Neural crest cell (in vitro differentiated cells): ENCODE measurements at regions not wholly inside any gene's neighbourhood (a gene's known extent, or its start where the extent isn't known, plus 50 kb on each side); places are given as distances from the start of the nearest gene placed in this dataset.
"Not testable (repeated sequence)": the region's sequence is repeated elsewhere in the genome, so short reads cannot be mapped to it uniquely, and the experiment has no call there.

ENCODE experiments used
- DNase-seq: peaks from one replicate; pipeline ENCODE4 v3.0.0; 2021; ENCODE audit warnings: low read depth, mixed read lengths, low spot score
- H3K27ac Mint-ChIP-seq: one replicate; pipeline ENCODE4 v1.8.0; 2021; ENCODE audit warnings: mild to moderate bottlenecking, mixed read lengths; ENCODE audit not compliant: unreplicated experiment
- H3K27me3 Mint-ChIP-seq: 2 replicates; pipeline ENCODE4 v1.8.0; 2021; ENCODE audit warnings: low read depth, mild to moderate bottlenecking, mixed read lengths
- H3K36me3 Mint-ChIP-seq: 2 replicates; pipeline ENCODE4 v1.8.0; 2021; ENCODE audit warnings: low read depth, mild to moderate bottlenecking, mixed read lengths
- H3K4me1 Mint-ChIP-seq: 2 replicates; pipeline ENCODE4 v1.8.0; 2021; ENCODE audit warnings: mixed read lengths
- H3K4me3 Mint-ChIP-seq: one replicate; pipeline ENCODE4 v1.8.0; 2021; ENCODE audit warnings: mild to moderate bottlenecking, mixed read lengths
- H3K9me3 Mint-ChIP-seq: 2 replicates; pipeline ENCODE4 v1.8.0; 2021; ENCODE audit warnings: mixed read lengths
- CTCF ChIP-seq: fragments of 200-600 bp; sonication (generic); conservative IDR thresholded peaks from 2 replicates; pipeline ENCODE4 v1.5.0; 2021; ENCODE audit warnings: antibody characterized with exemption, mild to moderate bottlenecking

GRCh38 chr5:159802661-159803060 lies 113.6 kb upstream of the ADRA1B start:
- Mint-ChIP-seq H3K4me1 (no peaks in the 10 kb centered on the region), H3K27ac (no peak overlapping the region), H3K4me3 (no peak overlapping the region), H3K9me3 (peaks cover 4% of the 10 kb centered on the region), H3K27me3 (no peaks in the 10 kb centered on the region), H3K36me3 (no peaks in the 10 kb centered on the region)
- DNase-seq: no peak
- TF ChIP-seq CTCF: no peak

GRCh38 chr5:159804121-159804520 lies 112.2 kb upstream of the ADRA1B start:
- Mint-ChIP-seq H3K4me3 (no peak overlapping the region), H3K27ac (no peak overlapping the region), H3K27me3 (no peaks in the 10 kb centered on the region), H3K4me1 (no peaks in the 10 kb centered on the region), H3K36me3 (no peaks in the 10 kb centered on the region), H3K9me3 (peaks cover 4% of the 10 kb centered on the region)
- DNase-seq: no peak
- TF ChIP-seq CTCF: no peak

- Mint-ChIP-seq H3K27ac (no peak overlapping the region), H3K4me3 (no peak overlapping the region), H3K4me1 (no peaks in the 10 kb centered on the region), H3K36me3 (no peaks in the 10 kb centered on the region), H3K27me3 (no peaks in the 10 kb centered on the region), H3K9me3 (peaks cover 4% of the 10 kb centered on the region)
- TF ChIP-seq CTCF: no peak
- DNase-seq: no peak
Measured at GRCh38 chr5:159805021-159805420, 111.3 kb upstream of the ADRA1B start.

- H3K4me3 Mint-ChIP-seq, DNase-seq, H3K27me3 Mint-ChIP-seq, H3K9me3 Mint-ChIP-seq, H3K4me1 Mint-ChIP-seq, H3K27ac Mint-ChIP-seq, H3K36me3 Mint-ChIP-seq: not testable (repeated sequence)
Measured at GRCh38 chr5:159807135-159807534, 109.1 kb upstream of the ADRA1B start.

- no peak overlapping the region for H3K27ac Mint-ChIP-seq
- H3K4me3 Mint-ChIP-seq: no peak overlapping the region
- no peaks in the 10 kb centered on the region for H3K36me3 Mint-ChIP-seq
- no peaks in the 10 kb centered on the region for H3K4me1 Mint-ChIP-seq
- no peaks in the 10 kb centered on the region for H3K27me3 Mint-ChIP-seq
- peaks cover 6% of the 10 kb centered on the region for H3K9me3 Mint-ChIP-seq
- DNase-seq: no peak
- no peak for TF ChIP-seq CTCF
Measured at GRCh38 chr5:159807586-159807985, 108.7 kb upstream of the ADRA1B start.

GRCh38 chr5:159811712-159812111 lies 104.6 kb upstream of the ADRA1B start:
- DNase-seq: no peak
- Mint-ChIP-seq H3K4me3 (no peak overlapping the region), H3K4me1 (no peaks in the 10 kb centered on the region), H3K36me3 (no peaks in the 10 kb centered on the region), H3K9me3 (peaks cover 6% of the 10 kb centered on the region), H3K27me3 (no peaks in the 10 kb centered on the region), H3K27ac (no peak overlapping the region)
- no peak for TF ChIP-seq CTCF

GRCh38 chr5:159812759-159813158 lies 103.5 kb upstream of the ADRA1B start:
- not testable (repeated sequence) for H3K27ac Mint-ChIP-seq, H3K4me3 Mint-ChIP-seq, DNase-seq, H3K9me3 Mint-ChIP-seq, H3K27me3 Mint-ChIP-seq, H3K4me1 Mint-ChIP-seq, H3K36me3 Mint-ChIP-seq
